ENCODE measurements at regions not wholly inside any gene's neighbourhood (a gene's known extent, or its start where the extent isn't known, plus 50 kb on each side); places are given as distances from the start of the nearest gene placed in this dataset.
"Not testable (repeated sequence)": the region's sequence is repeated elsewhere in the genome, so short reads cannot be mapped to it uniquely, and the experiment has no call there.

DNA sequence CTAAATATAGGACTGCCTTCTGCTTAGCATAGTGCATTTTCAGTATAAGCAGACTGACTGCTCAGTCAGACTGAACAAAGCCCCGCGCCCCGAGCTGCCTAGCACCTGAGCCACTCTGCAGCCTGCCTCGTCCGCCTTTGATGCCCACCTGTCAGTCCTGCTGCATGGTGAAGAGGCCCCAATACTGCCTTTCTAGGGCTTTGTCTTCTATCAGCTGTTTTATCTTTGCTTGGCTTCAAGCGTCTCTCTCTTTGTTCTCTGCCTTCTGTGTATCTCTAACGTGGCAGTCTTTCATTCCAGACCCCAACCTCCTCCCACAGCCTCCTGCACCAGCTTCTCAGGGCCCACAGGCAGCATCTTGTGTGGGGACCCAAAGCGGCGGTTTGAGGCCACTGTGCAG lies 1001.0 kb downstream of the VRK1 start:
- DNase-seq (ENCODE audit: low read depth): no peak

DNA sequence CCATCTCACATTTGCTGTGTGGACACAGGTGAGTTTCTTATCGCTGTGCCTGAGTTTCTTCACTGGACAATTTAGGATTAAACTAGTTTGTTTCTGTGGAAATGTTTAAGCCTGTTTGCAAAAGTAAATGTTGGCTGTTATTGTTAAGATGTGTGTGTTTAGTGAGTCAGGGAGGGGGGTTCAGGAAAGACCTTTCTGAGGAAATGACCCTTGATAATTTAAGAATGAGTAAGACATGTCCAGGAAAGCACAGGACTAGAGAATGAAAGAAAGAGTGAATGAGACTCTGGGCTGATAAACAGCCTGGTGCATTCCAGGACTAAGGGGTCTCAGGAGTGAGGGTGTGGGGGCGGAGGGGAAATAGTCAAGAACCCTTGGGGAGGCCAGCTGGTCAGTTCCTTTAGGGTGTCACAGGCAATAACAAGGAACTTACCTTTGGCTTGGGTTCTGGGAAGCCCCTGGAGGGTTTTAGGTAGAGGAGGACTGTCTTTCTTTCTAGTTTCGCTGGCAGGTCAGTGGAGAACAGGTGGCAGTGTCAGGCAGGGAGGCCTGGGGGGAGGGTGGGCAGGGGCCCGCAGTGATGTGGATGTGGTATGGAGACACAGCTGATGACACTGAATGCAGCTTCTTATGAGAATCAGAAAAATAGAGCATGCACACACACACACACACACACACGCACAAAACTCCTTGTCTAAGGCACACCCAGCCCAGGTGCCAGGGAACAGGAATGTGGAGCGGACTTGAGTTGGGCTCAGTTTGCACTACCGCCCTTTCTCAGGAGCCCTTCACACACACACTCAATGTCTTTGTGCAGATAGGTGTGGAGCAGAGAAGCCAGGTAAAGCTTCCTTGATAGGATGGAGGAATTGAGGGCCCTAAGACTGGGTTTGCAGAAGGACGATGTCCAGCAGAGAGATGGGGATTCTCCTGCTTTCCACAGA lies 1005.5 kb downstream of the VRK1 start:
- no peak for DNase-seq (ENCODE audit: low read depth)

DNA sequence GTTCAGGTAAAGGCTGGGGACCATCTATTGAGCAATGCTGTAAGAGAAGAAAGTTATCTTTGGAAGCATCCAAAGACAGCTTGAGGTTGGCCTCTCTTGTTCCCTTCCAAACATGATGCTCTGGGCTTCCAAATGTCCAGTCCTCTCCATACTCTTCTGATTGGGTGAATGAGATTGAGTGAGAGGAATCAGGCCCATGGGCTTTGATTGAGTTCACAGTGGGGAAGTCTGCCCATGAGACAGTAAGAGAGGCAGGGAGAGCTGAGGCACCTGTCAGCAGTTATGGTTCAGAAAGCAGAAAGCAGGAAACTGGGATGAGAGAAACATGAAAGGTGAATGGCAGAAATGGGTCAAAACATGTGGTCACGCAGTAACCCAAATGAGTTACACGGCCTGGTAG lies 1006.9 kb downstream of the VRK1 start:
- DNase-seq (ENCODE audit: low read depth): no peak

DNA sequence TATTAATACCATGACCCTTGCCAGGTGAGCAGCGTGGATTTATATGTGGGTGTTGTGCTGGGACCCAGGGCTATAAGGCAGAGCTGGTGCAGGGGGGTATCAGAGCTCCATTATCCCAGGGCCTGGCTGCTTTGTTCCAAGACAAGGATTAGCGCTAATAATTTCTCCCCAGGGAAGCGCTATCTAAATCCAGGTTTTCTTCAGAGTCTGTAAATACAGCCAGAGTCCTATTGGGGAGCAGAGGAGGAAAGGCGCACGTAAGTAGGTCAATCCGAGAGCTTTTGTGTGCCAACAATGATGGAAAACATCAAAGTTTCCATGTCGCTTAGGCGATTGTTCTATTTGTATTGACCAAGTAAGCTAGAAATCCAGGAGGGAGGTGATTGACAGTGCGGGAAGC lies 1009.7 kb downstream of the VRK1 start:
- no peak for DNase-seq (ENCODE audit: low read depth)

DNA sequence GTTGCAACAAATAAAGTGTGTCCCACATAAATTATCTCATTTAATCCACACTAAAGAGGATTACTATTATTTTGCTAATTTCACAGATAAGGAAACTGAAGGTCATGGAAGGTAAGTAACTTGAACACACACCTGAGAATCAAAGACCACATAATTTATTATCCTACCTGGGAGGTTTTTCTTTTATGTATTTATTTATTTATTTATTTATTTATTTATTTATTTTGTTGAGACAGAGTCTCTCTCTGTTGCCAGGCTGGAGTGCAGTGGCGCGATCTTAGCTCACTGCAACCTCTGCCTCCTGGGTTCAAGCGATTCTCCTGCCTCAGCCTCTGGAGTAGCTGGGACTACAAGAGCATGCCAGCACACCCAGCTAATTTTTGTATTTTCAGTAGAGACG lies 1011.4 kb downstream of the VRK1 start:
- DNase-seq (ENCODE audit: low read depth): not testable (repeated sequence)

DNA sequence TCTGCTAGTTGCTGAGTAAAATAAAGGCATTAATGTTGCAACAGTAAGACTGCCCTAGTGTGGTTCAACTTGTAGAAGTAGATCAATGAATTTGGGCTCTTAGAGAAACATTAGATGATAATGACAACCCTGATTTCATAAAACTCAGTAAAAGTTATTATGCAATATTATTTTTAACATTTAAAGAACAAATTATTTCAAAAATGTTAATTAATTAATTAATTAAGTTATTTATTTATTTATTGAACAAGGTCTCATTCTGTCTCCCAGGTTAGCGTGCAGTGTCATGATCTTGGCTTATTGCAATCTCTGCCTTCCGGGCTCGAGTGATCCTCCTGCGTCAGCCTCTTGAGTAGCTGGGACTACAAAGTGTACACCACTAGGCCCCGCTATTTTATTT lies 1016.4 kb downstream of the VRK1 start:
- no peak for DNase-seq (ENCODE audit: low read depth)

DNA sequence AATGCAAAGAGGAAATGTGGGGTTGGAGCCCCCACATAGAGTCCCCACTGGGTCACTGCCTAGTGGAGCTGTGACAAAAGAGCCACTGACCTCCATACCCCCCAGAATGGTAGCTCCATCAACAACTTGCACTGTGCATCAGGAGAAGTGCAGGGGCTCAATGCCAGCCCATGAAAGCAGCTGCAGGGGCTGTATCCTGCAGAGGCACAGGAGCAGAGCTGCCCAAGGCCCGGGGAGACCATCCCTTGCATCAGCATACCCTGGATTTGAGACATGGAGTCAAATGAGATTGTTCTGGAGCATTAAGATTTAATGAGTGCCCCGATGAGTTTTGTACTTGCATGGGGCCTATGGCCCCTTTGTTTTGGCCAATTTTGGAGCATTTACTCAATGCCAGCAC lies 1023.6 kb downstream of the VRK1 start:
- DNase-seq (ENCODE audit: low read depth): no peak

DNA sequence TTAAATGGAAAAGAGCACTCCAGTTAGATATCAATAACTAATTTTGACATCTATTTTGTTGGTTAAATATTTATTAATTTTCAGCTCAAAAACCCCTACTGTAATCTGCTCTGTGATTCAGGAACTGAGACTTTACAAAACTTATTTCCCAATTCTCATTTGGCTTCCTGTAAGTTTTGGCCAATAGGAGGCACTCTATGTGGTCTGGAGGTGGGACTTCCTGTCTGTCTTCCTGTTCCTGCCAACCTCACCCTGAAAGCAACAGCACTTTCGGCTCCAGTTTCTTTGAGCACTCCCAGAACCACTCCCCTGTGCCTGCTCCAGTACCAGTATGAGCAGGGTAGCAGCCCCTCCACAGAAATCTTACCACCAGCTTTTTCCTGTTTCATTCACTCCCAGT lies 1027.0 kb downstream of the VRK1 start:
- DNase-seq (ENCODE audit: low read depth): no peak

DNA sequence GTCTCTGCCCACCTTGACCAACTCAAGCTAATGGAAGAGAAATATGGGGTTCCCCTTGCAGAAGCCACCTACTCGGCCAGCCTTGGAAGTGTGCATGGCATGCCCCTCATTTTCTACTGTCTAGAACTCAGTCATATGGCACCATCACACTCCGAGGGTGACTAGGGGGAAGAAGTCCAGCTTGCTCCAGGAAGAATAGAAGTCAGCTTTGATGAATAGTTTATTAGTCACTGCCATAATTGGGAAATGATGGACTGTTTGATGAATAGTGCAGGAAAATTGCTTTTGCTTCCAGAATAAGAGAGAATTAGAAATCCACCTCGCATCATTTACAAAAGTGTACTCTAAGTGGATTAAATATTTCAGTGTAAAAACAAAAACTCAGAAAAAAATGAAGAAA lies 1030.6 kb downstream of the VRK1 start:
- no peak for DNase-seq (ENCODE audit: low read depth)

DNA sequence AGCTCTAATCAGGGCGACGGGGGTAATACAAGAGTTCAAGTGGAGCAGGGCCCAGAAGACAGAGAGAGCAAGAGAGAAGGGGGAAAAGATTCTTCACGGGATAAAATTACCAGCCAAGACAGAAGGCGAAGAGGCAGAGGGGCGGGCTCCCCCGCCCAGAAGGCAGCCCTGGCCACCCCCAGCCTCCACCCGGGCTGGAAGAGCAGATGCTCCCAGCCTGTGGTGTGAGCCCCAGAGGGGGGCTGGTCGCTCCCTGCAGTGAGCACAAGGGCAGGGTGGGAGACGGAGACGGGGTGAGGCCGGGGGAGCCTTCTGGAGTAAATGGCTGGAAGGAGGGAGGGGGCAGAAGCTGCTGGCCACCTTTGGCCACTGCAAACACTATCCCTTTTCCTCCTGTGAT lies 1035.6 kb downstream of the VRK1 start:
- DNase-seq (ENCODE audit: low read depth): no peak

DNA sequence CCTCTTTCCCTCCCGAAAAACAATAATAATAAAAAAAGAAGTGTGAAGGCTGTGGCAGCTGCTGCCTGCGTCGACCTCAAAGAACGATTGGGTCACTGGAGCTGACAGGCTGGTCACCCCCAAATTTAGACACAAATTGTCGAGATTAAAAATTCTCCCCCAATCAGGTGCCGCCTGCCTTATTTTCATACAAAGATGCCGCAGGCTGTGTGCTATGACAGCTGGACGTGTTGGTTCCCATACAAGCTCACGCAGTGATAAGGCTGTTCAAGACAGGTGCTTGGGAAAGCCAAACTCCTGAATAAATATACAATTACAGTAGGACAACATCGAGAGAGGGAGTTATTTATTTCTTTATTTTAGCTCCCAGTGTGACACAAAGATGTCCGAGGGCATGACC lies 1041.8 kb downstream of the VRK1 start:
- DNase-seq (ENCODE audit: low read depth): no peak

DNA sequence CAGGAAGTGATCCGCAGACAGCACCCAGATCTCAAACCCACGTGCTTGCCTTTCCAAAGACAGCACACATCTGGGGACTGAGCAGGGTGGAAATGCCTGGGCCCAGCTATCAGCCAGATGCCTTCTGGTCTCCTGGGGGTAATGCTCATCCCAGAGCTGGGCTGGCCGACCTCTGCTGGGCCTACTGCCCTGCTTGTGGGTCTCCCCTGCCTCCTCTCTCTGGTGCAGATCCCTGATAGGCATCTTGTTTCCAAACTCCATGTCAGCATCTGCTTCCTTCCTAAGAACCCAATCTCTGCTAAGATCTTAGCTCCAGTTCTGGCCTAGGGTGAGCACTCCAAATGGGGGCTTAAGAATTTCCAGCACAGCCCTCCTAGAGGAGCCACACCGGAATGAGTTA lies 1043.0 kb downstream of the VRK1 start:
- no peak for DNase-seq (ENCODE audit: low read depth)

DNA sequence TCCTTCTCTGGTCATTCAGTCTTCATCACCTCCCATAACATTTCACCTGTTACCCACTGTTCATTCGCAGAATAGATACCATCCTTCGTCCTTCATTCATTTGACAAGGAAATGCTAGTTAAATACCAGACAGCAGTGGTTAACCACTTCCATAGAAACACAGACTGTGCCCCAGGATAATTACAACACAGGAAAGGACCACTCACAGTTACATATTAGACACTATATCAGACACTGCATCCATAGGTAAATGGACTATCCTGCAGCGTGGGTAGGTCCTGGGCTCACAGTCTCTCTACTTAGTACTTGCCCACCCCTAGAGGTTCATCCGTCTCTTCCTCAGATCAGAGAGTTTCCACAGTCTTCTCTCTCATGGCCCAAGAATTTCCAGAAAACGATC lies 1044.6 kb downstream of the VRK1 start:
- no peak for DNase-seq (ENCODE audit: low read depth)

DNA sequence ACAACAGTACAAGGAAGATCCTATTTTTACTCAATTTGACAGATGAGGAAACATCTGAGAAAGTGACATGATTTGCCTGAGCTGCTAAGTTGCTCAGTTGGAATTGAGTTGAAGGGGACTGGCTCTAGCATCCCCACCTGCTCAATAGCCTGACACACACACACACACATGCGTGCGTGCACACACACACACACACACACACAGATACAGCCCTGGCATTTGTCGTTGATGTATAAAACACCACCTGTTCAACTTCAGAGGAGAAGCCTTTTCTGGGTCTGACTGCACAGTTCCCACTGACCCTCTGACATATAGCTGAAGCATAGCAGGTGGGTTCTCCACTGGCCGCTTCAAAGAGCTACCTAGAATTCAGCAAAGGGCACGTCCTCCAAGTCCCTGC lies 1045.9 kb downstream of the VRK1 start:
- DNase-seq (ENCODE audit: low read depth): no peak

DNA sequence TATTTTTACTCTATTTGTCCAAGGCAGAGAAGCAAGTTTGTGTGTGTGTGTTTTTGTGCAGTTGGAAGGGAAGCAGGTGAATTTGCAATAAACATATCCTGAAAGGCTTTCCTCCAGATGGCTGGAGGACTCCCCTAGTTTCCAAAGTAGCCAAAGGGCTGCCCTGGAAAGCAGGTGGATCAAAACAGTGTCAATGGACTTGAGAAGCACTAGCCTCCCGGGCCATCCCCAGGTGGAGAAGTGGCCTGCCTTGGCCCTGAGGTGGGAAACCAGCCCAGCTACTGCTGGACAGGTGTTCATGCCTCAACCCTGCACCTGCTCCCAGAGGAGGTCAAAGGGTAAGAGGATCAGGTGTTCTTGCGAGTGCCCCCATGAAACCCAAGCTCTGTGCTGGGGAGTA lies 1046.9 kb downstream of the VRK1 start:
- no peak for DNase-seq (ENCODE audit: low read depth)

DNA sequence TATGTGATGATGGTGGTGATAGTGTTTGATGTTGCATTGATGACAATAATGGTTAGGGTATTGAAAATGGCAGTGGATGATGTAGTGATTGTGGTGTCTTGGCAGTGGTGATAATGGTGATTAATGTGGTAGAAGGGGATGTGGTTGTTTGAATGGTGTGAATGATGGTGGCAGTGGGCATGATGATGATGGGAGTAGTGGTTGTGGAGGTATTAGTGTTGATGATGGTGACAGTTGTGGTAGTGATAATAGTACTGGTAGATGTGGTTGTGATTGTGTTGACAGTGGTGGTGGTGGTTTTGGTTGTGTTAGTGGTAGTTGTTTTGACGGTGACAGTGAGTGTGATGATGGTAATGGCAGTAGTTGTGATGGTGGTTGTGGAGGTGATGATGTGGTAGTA lies 1049.0 kb downstream of the VRK1 start:
- no peak for DNase-seq (ENCODE audit: low read depth)

DNA sequence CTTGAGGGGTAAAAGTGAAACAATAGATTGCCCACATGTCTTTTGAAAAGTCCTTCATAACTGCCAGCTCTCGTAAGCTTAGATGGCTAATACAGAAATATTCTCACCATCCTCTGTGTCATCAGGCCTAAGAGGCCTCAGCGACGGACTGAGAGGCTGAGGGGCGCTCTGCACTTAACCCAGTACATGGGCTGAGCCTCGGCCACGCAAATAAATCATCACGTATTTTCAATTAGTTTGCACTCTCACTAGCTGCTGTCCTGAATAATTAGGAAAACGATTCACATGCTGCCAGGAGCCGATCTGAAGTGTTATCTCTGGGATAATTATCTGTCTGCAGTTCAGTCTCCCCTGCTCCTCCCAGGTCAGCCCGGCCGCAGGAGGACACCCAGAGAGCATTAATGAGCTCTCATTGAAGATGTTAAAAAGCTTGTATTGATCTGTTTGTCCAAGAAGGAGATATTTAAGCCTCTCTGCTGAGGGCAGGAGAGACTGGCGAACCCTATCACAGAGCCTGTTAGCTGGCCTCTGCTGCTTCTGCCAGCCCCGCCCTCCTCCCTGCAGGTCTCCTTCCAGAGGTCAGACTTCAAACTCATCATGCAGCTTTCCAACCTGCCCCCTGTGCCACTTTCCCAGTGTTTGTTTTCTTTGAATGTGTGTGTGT lies 1051.3 kb downstream of the VRK1 start:
- no peak for DNase-seq (ENCODE audit: low read depth)

DNA sequence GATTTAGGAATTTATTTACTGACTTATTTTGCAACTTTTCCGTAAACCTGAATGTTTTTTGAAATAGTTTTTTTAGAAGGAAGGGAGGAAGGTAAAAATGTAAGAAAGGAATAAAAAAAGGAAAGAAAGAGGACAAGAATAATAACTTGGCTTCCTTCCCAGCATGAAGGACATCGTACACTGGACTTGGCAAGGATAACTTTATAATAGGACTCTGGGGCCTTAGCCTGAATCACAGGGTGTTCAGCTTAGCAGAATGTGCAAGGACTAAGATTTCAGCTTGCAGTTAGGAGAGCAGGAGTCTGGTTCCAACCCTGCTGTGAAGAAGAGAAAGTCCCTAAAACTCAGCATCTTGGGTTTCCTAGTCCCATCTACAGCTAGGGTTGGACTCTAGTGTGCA lies 1053.3 kb downstream of the VRK1 start:
- DNase-seq (ENCODE audit: low read depth): no peak

DNA sequence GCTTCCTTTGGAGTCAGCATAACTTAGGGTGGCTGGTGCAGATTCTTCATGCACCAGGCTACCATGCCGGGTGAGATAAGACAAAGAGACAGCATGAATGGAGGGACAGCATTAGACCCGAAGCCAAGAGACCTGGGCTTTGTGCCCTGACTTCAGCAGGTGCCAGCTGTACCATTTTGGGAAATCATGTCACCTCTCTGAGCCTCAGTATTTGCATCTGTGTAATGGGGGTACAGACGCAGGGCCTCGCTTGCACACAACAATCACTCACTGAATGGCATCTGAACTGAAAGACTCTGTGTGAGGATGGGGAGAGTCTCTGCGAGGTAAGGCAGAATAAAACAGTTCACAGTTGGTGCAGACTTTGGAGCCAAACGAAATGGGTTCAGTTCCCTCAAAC lies 1053.7 kb downstream of the VRK1 start:
- no peak for DNase-seq (ENCODE audit: low read depth)

DNA sequence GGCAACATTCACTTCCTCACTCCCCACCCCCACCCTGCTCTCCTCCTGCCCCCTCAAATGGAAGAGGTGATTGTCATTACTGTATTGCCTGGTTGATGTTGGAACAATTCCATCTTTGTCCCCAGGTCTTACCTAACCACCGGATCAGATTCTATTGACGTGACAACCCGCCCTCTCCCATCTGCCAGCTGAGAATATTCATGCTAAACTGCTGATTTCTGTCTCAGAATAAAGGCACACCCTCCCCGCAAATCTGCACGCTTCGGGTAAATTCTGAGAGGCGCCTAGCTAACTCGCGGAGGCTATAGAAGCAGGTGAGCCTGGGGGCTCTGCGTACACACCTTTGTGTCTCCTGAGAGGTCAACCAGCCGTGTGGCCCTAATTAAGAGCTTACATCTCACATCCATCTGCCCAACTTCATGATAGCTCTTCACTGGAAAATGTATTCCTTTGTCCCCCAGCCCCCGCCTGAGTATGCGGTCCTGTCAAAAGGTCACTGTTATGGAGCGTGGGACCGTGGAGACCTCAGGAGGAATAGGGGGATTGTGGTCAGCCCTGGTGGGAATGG lies 1054.3 kb downstream of the VRK1 start:
- DNase-seq (ENCODE audit: low read depth): no peak

DNA sequence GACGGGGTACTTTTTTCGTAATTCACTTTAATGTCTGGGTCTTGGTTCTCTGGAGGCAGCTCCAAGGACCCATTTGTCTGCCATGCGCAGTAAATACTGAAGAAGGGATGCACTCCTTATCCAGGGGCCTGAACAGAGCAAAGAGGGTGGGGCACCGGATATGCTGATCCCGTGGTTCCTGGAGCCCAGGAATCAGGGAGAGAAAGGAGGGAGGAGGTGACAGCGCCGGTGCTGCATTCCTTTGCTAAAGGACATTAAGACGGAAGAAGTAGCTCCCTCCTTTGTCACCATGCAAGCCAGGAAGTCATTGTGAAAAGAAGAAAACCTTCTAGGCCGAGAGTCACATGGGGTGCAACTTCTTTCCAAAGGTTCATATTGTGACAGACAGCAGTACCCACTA lies 1057.7 kb downstream of the VRK1 start:
- no peak for DNase-seq (ENCODE audit: low read depth)

DNA sequence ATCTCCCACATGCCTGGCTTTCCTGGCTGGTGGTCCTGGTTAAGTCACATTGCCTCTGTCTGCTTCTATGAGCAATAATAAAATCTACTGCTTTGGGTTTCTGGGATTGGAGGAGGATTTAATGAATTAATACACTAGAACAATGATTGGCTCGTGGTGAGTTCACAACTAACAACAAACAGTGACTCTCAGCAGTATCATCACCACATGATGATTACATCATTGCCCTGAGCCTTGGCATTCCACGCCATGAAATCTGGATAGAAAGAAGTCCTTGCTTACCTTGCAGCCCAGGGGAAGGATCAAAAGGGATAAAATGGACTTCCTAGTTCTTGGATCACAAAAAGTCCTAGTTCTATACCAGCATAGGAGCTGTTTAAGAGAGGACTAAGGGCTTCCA lies 1069.0 kb downstream of the VRK1 start:
- DNase-seq (ENCODE audit: low read depth): no peak

DNA sequence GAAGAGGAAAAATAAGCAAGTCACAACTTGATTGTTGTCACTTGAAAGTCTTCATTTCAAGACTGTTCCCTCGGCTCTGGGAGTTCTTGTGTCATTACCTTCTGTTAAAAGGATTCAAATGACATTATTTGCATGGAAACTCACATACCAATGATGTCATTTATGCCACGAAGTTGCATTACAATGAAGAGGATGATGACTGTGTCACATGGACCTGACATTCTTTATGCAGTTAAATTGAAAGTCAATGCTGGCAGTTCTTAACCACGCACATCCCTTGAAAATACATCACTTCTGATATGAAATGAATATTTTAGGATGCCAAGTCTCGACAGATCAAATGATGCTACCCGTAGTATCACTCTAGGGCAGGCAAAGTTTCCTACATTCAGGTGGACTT lies 1069.5 kb downstream of the VRK1 start:
- no peak for DNase-seq (ENCODE audit: low read depth)

All from fibroblast of gingiva (primary cell).